GM23248 (cell line): ENCODE measurements at regions not wholly inside any gene's neighbourhood (a gene's known extent, or its start where the extent isn't known, plus 50 kb on each side); places are given as distances from the start of the nearest gene placed in this dataset.

ENCODE experiments used
- EZH2 ChIP-seq: fragments of 200-600 bp; sonication (generic); IDR thresholded peaks from 2 replicates; pipeline ENCODE4 v1.6.1; 2018; ENCODE audit warnings: antibody characterized with exemption, mild to moderate bottlenecking; ENCODE audit not compliant: insufficient read depth, poor library complexity, severe bottlenecking
- EZH2phosphoT487 ChIP-seq: fragments of 200-600 bp; sonication (generic); IDR thresholded peaks from 2 replicates; pipeline ENCODE4 v1.6.1; 2018; ENCODE audit warnings: antibody characterized with exemption, moderate library complexity, mild to moderate bottlenecking, low read depth; ENCODE audit not compliant: insufficient read depth

DNA sequence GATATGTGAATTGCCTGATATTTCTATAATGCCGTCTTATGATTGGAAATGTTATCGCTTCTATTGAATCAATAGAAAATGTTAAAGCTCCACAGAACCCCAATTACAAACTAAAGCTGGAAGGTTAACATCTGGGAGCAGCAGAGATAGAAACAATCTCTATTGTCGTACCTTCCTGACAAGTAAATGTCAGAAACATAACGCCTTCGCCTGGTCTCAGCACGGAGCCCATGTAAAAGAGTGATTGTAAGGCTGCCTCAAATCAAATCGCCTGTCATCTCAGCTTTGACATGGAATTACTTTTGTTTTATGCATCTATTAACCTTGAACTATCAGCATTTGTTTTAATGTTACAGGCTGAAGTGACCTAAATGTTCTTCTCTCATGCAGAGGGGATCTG lies 885.9 kb upstream of the PIK3C3 start:
- TF ChIP-seq EZH2phosphoT487 (no peak), EZH2 (no peak)
